AG20443 (cell line): ENCODE measurements at regions not wholly inside any gene's neighbourhood (a gene's known extent, or its start where the extent isn't known, plus 50 kb on each side); places are given as distances from the start of the nearest gene placed in this dataset.
A peak's percentile ranks its signal among the peaks of the same experiment; 100 is the strongest.

Source experiments
- DNase-seq: peaks from one replicate; pipeline ENCODE4 v3.0.0; 2012; ENCODE audit warnings: low spot score, mixed read lengths

GRCh38 chr1:72936942-72937341 lies 654.6 kb upstream of the NEGR1 start:
- no peak for DNase-seq

- no peak for DNase-seq
Measured at GRCh38 chr1:72936151-72936740, 653.9 kb upstream of the NEGR1 start.

GRCh38 chr1:72932025-72932424 lies 649.7 kb upstream of the NEGR1 start:
- no peak for DNase-seq

- DNase-seq: no peak
Measured at GRCh38 chr1:72930528-72930927, 648.2 kb upstream of the NEGR1 start.

- no peak for DNase-seq
Measured at GRCh38 chr1:72918940-72919339, 636.6 kb upstream of the NEGR1 start.

GRCh38 chr1:72917920-72918319 lies 635.6 kb upstream of the NEGR1 start:
- no peak for DNase-seq

GRCh38 chr1:72915581-72915980 lies 633.2 kb upstream of the NEGR1 start:
- no peak for DNase-seq

GRCh38 chr1:72911656-72912055 lies 629.3 kb upstream of the NEGR1 start:
- DNase-seq: no peak

- DNase-seq: no peak
Measured at GRCh38 chr1:72896256-72896655, 613.9 kb upstream of the NEGR1 start.

GRCh38 chr1:72892461-72892860 lies 610.1 kb upstream of the NEGR1 start:
- DNase-seq: no peak

- DNase-seq: no peak
Measured at GRCh38 chr1:72891976-72892375, 609.6 kb upstream of the NEGR1 start.

- DNase-seq: no peak
Measured at GRCh38 chr1:72885841-72886240, 603.5 kb upstream of the NEGR1 start.

GRCh38 chr1:72885017-72885416 lies 602.7 kb upstream of the NEGR1 start:
- no peak for DNase-seq

- DNase-seq: no peak
Measured at GRCh38 chr1:72869873-72870272, 587.5 kb upstream of the NEGR1 start.

- no peak for DNase-seq
Measured at GRCh38 chr1:72869441-72869840, 587.1 kb upstream of the NEGR1 start.

GRCh38 chr1:72851597-72851996 lies 569.3 kb upstream of the NEGR1 start:
- no peak for DNase-seq

GRCh38 chr1:72848997-72849396 lies 566.7 kb upstream of the NEGR1 start:
- DNase-seq: no peak

- DNase-seq: no peak
Measured at GRCh38 chr1:72847651-72848050, 565.3 kb upstream of the NEGR1 start.

GRCh38 chr1:72846476-72847278 lies 564.3 kb upstream of the NEGR1 start:
- DNase-seq: no peak

GRCh38 chr1:72845981-72846380 lies 563.6 kb upstream of the NEGR1 start:
- no peak for DNase-seq

- DNase-seq: peak; percentile 16
Measured at GRCh38 chr1:72845381-72845780, 563.0 kb upstream of the NEGR1 start.

GRCh38 chr1:72837781-72838180 lies 555.4 kb upstream of the NEGR1 start:
- no peak for DNase-seq

GRCh38 chr1:72830606-72831390 lies 548.5 kb upstream of the NEGR1 start:
- DNase-seq: no peak
